ENCODE measurements at regions not wholly inside any gene's neighbourhood (a gene's known extent, or its start where the extent isn't known, plus 50 kb on each side); places are given as distances from the start of the nearest gene placed in this dataset.

DNA sequence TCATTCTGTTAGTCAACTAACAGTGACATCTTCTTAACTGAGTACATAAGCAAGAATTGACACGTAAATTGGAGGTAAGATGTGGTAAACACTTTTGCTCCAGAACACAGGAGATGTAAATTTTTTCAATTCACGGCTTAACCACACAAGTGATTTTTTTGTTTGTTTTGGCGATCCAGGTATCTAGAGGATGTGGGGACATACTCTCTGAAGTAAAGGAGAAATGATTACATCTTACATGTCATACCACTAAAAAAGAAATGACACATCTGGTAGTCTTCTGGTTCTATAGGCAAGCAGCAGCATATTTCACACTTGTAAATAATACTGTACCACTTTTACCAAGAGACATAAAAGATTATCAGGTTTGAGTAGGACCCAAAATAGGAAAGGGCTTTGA, 200.3 kb upstream of the ZWINT start:
- no peaks in the 10 kb centered on the region for H3K36me3 ChIP-seq (ENCODE audit: insufficient read depth, low read length, poor library complexity, severe bottlenecking)
- TF ChIP-seq EZH2 (IDR thresholded peaks at IDR 0.05; ENCODE audit: borderline replicate concordance, low read depth, low read length, poor library complexity, severe bottlenecking) (no peak), CTCF (conservative IDR thresholded peaks at IDR 0.05; ENCODE audit: low read depth, low read length) (no peak)
- ChIA-PET POLR2A (ENCODE audit: low non-redundant PET) (no interaction called here), CTCF (no interaction called here)
- DNase-seq (ENCODE audit: low spot score): no peak
- H3K9me3 ChIP-seq (ENCODE audit: low read depth, low read length, poor library complexity, severe bottlenecking): peaks cover 42% of the 10 kb centered on the region
- intact Hi-C loops (cut with micrococcal nuclease; ENCODE audit: unreplicated experiment): no loop called here
- H3K27ac ChIP-seq (ENCODE audit: low read depth, low read length, poor library complexity, severe bottlenecking): no peak overlapping the region
- BruUV-seq (replicated peaks): no TSS peak
- no peaks in the 10 kb centered on the region for H3K27me3 ChIP-seq (replicated peaks; ENCODE audit: insufficient read depth, low read depth, low read length, poor library complexity)
- no peaks in the 10 kb centered on the region for H3K4me1 ChIP-seq (ENCODE audit: insufficient read depth, low read length, poor library complexity, severe bottlenecking)
- no peak overlapping the region for H3K4me3 ChIP-seq (ENCODE audit: low read depth, low read length, poor library complexity, severe bottlenecking)

DNA sequence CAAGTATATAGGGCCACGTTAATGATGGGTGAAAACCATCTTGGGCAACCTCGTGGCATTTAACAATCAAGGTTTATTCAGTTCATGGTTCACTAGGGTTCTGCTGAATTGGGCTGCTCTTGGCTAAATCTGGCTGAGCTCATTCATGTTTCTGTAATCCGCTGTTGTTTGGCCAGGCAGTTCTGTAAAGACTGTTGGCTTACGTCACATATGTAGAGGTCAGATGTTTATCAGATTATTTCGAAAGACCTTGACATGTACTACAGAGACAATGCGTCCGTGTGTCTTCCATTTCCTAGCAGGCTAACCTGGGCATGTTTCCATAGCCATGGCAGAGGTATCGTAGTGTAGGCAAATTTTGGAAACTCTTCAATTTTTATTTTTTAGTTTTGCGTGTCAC, 190.0 kb upstream of the ZWINT start:
- Histone ChIP-seq H3K36me3 (ENCODE audit: insufficient read depth, low read length, poor library complexity, severe bottlenecking) (no peaks in the 10 kb centered on the region), H3K27ac (ENCODE audit: low read depth, low read length, poor library complexity, severe bottlenecking) (no peak overlapping the region), H3K4me3 (ENCODE audit: low read depth, low read length, poor library complexity, severe bottlenecking) (no peak overlapping the region), H3K27me3 (replicated peaks; ENCODE audit: insufficient read depth, low read depth, low read length, poor library complexity) (no peaks in the 10 kb centered on the region), H3K4me1 (ENCODE audit: insufficient read depth, low read length, poor library complexity, severe bottlenecking) (no peaks in the 10 kb centered on the region), H3K9me3 (ENCODE audit: low read depth, low read length, poor library complexity, severe bottlenecking) (peaks cover 44% of the 10 kb centered on the region)
- no peak for DNase-seq (ENCODE audit: low spot score)
- CTCF ChIA-PET: no interaction called here
- intact Hi-C loops (cut with micrococcal nuclease; ENCODE audit: unreplicated experiment): no loop called here
- POLR2A ChIA-PET (ENCODE audit: low non-redundant PET): no interaction called here
- no peak for TF ChIP-seq CTCF (conservative IDR thresholded peaks at IDR 0.05; ENCODE audit: low read depth, low read length)
- TF ChIP-seq EZH2 (IDR thresholded peaks at IDR 0.05; ENCODE audit: borderline replicate concordance, low read depth, low read length, poor library complexity, severe bottlenecking): no peak
- no TSS peak for BruUV-seq (replicated peaks)

DNA sequence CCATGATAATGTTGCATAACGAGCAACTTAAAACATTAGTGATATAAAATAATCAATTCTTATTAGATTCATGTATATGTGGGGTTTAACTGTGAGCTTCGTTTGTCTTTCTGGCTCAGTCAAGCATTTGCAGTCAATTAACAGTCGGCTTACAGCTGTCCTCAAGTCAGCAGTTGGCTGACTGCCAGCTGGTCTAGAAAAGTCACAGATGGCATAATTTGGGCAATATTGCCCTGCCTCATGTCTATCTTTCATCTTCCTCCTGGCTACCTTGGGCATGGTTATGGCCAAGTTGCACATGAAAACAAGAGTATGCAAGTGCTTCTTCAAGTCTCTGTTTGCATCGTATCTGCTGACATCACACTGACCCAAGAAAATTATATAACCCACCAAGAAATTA, 186.1 kb upstream of the ZWINT start:
- H3K36me3 ChIP-seq (ENCODE audit: insufficient read depth, low read length, poor library complexity, severe bottlenecking): no peaks in the 10 kb centered on the region
- DNase-seq (ENCODE audit: low spot score): no peak
- CTCF ChIA-PET: no interaction called here
- BruUV-seq (replicated peaks): no TSS peak
- no peak overlapping the region for H3K4me3 ChIP-seq (ENCODE audit: low read depth, low read length, poor library complexity, severe bottlenecking)
- no peaks in the 10 kb centered on the region for H3K4me1 ChIP-seq (ENCODE audit: insufficient read depth, low read length, poor library complexity, severe bottlenecking)
- intact Hi-C loops (cut with micrococcal nuclease; ENCODE audit: unreplicated experiment): no loop called here
- peaks cover 28% of the 10 kb centered on the region for H3K9me3 ChIP-seq (ENCODE audit: low read depth, low read length, poor library complexity, severe bottlenecking)
- POLR2A ChIA-PET (ENCODE audit: low non-redundant PET): no interaction called here
- H3K27ac ChIP-seq (ENCODE audit: low read depth, low read length, poor library complexity, severe bottlenecking): no peak overlapping the region
- H3K27me3 ChIP-seq (replicated peaks; ENCODE audit: insufficient read depth, low read depth, low read length, poor library complexity): no peaks in the 10 kb centered on the region
- TF ChIP-seq EZH2 (IDR thresholded peaks at IDR 0.05; ENCODE audit: borderline replicate concordance, low read depth, low read length, poor library complexity, severe bottlenecking) (no peak), CTCF (conservative IDR thresholded peaks at IDR 0.05; ENCODE audit: low read depth, low read length) (no peak)
